Panc1 (cell line): ENCODE measurements at regions not wholly inside any gene's neighbourhood (a gene's known extent, or its start where the extent isn't known, plus 50 kb on each side); places are given as distances from the start of the nearest gene placed in this dataset.

Source experiments
- CTCF ChIP-seq: fragments of 450-650 bp; IDR thresholded peaks from 2 replicates; pipeline ENCODE4 v1.5.1; 2017; ENCODE audit warnings: mild to moderate bottlenecking
- POLR2AphosphoS5 ChIP-seq: IDR thresholded peaks from 2 replicates; pipeline ENCODE4 v1.6.1; 2012; ENCODE audit warnings: mild to moderate bottlenecking, low read depth, low read length, moderate library complexity

GRCh38 chr20:19889011-19889953 lies 127.9 kb upstream of the NAA20 start:
- TF ChIP-seq POLR2AphosphoS5 (no peak), CTCF (no peak)
